HepG2 (cell line): ENCODE measurements at regions not wholly inside any gene's neighbourhood (a gene's known extent, or its start where the extent isn't known, plus 50 kb on each side); places are given as distances from the start of the nearest gene placed in this dataset.

Experiments used
- ATAC-seq: fragments of 200-7000 bp; cut with Tn5 transposase; 3 replicates; pipeline ENCODE4 v1.9.1; 2020; ENCODE audit warnings: mild to moderate bottlenecking, moderate library complexity
- BruUV-seq: library from RNA; stranded (reverse); fragments of 400-500 nt; replicated peaks from 2 replicates; lab custom pipeline; 2021; lab: Mats Ljungman, UMichigan
- CTCF ChIA-PET: fragments of 300-600 bp; formaldehyde crosslinking; extraction: SDS; loops from one replicate; lab custom pipeline; 2021; ENCODE audit warnings: low total read pairs, inconsistent platforms, low intra/inter-chr PET ratio; lab: Yijun Ruan, JAX
- POLR2A ChIA-PET: fragments of 350-600 bp; sonication (Branson Sonifier 250); formaldehyde crosslinking; loops from one replicate; lab custom pipeline; 2020; ENCODE audit warnings: antibody characterized with exemption, inconsistent platforms; lab: Yijun Ruan, JAX
- DNase-seq: peaks from one replicate; pipeline ENCODE4 v3.0.0-alpha.2; 2015; ENCODE audit warnings: low spot score
- FAIRE-seq: peaks from 3 replicates; lab custom pipeline; 2011; peaks lifted over from hg19 to GRCh38; lab: Jason Lieb, UNC
- H2AFZ ChIP-seq: one replicate; pipeline ENCODE4 v1.6.1; 2011; ENCODE audit warnings: low read length, inconsistent platforms
- H3K27ac ChIP-seq: fragments of 300-600 bp; 3 replicates; pipeline ENCODE4 v1.8.0; 2011; ENCODE audit warnings: mixed run types, mild to moderate bottlenecking, mixed read lengths, low read length, inconsistent platforms; ENCODE audit not compliant: insufficient read depth; ENCODE audit errors: extremely low read length
- H3K27me3 ChIP-seq, 2 experiments: fragments of 200-600 bp in 1 of 2; 2 replicates in 1 of 2; 3 replicates in 1 of 2; pipeline versions ENCODE4 v1.6.0 to v1.8.0; 2011; ENCODE audit warnings: low read length in 2 of 2, mild to moderate bottlenecking in 2 of 2, moderate library complexity in 2 of 2, inconsistent platforms in 1 of 2; ENCODE audit not compliant: insufficient read depth in 2 of 2, control insufficient read depth in 1 of 2
- H3K36me3 ChIP-seq, 2 experiments: fragments of 200-600 bp in 1 of 2; replicated peaks in 1 of 2; 2 replicates in 1 of 2; 3 replicates in 1 of 2; pipeline versions ENCODE4 v1.5.1 to v1.8.0; 2011; ENCODE audit warnings: low read length in 2 of 2, inconsistent platforms in 1 of 2; ENCODE audit not compliant: insufficient read depth in 2 of 2, control insufficient read depth in 1 of 2
- H3K4me1 ChIP-seq: 2 replicates; pipeline ENCODE4 v1.5.1; 2012; ENCODE audit warnings: low read length, inconsistent platforms; ENCODE audit not compliant: insufficient read depth
- H3K4me2 ChIP-seq: 2 replicates; pipeline ENCODE4 v1.6.0; 2011; ENCODE audit warnings: low read depth, low read length, inconsistent platforms
- H3K4me3 ChIP-seq, 3 experiments: fragments of 200-600 bp in 1 of 3; sonication (generic), shearing (Covaris generic) in 1 of 3; replicated peaks in 1 of 3; 2 replicates each; pipeline ENCODE4 v1.5.1; 2011 to 2016; ENCODE audit warnings: low read length in 3 of 3, inconsistent platforms in 2 of 3, low read depth in 2 of 3, mild to moderate bottlenecking in 2 of 3, control low read depth in 1 of 3, mixed read lengths in 1 of 3; ENCODE audit not compliant: insufficient read depth in 1 of 3
- H3K79me2 ChIP-seq: one replicate; pipeline ENCODE4 v1.6.1; 2011; ENCODE audit warnings: low read length, inconsistent platforms; ENCODE audit not compliant: insufficient read depth
- H3K9ac ChIP-seq: 2 replicates; pipeline ENCODE4 v1.6.0; 2011; ENCODE audit warnings: mild to moderate bottlenecking, low read depth, low read length, inconsistent platforms; ENCODE audit not compliant: insufficient read depth
- H3K9me3 ChIP-seq: 2 replicates; pipeline ENCODE4 v1.5.1; 2012; ENCODE audit warnings: mild to moderate bottlenecking, low read length
- H4K20me1 ChIP-seq: 2 replicates; pipeline ENCODE4 v1.6.0; 2011; ENCODE audit warnings: inconsistent platforms, mild to moderate bottlenecking, low read length, moderate library complexity; ENCODE audit not compliant: insufficient read depth
- E2F5 ChIP-seq: sonication (generic); formaldehyde crosslinking; conservative IDR thresholded peaks from 2 replicates; pipeline ENCODE4 v1.4.0; 2020; ENCODE audit warnings: missing genetic modification reagents
- GATA4 ChIP-seq: sonication (generic); IDR thresholded peaks from 2 replicates; pipeline ENCODE4 v1.6.1; 2016; ENCODE audit warnings: antibody characterized with exemption, low read depth, borderline replicate concordance
- GTF3A ChIP-seq: sonication (generic); formaldehyde crosslinking; conservative IDR thresholded peaks from 2 replicates; pipeline ENCODE4 v1.4.0; 2020; ENCODE audit warnings: mild to moderate bottlenecking, missing genetic modification reagents
- MAFF ChIP-seq: IDR thresholded peaks from 2 replicates; pipeline ENCODE4 v1.6.1; 2011; ENCODE audit warnings: low read depth, low read length, improper control_type of control experiment
- MAFK ChIP-seq, 2 experiments: IDR thresholded peaks in 1 of 2; conservative IDR thresholded peaks in 1 of 2; 2 replicates each; pipeline ENCODE4 v1.6.1; 2011; ENCODE audit warnings: improper control_type of control experiment in 2 of 2, low read length in 2 of 2
- SOX13 ChIP-seq, 3 experiments: fragments of 450-650 bp in 1 of 3; sonication (generic) in 1 of 3; formaldehyde crosslinking in 1 of 3; IDR thresholded peaks in 2 of 3; conservative IDR thresholded peaks in 1 of 3; 2 replicates each; pipeline versions ENCODE4 v1.5.0 to v1.6.1; 2016 to 2020; ENCODE audit warnings: antibody characterized with exemption in 1 of 3, mild to moderate bottlenecking in 1 of 3, missing compliant biosample characterization in 1 of 3, missing genetic modification reagents in 1 of 3, moderate library complexity in 1 of 3
- ZFY ChIP-seq: sonication (generic); formaldehyde crosslinking; IDR thresholded peaks from 2 replicates; pipeline ENCODE4 v1.4.0; 2020; ENCODE audit warnings: missing genetic modification reagents
- ZNF142 ChIP-seq: sonication (generic); formaldehyde crosslinking; IDR thresholded peaks from 2 replicates; pipeline ENCODE4 v1.4.0; 2020; ENCODE audit warnings: missing genetic modification reagents
- ZNF20 ChIP-seq: sonication (generic); formaldehyde crosslinking; IDR thresholded peaks from 2 replicates; pipeline ENCODE4 v1.4.0; 2020; ENCODE audit warnings: mild to moderate bottlenecking, moderate library complexity, missing genetic modification reagents
- ZNF501 ChIP-seq: sonication (generic); formaldehyde crosslinking; IDR thresholded peaks from 2 replicates; pipeline ENCODE4 v1.5.1; 2020; ENCODE audit warnings: mild to moderate bottlenecking, moderate library complexity, missing genetic modification reagents
- ZNF891 ChIP-seq: sonication (generic); formaldehyde crosslinking; IDR thresholded peaks from 2 replicates; pipeline ENCODE4 v1.5.0; 2020; ENCODE audit warnings: mild to moderate bottlenecking, missing genetic modification reagents
- WGBS: methylation state at CpG from one replicate; pipeline ENCODE4 v1.1.6; 2017; ENCODE audit warnings: low lambda C conversion rate; 5-methylcytosine and 5-hydroxymethylcytosine counted together
- in situ Hi-C: cut with HindIII; loops from 2 replicates; pipeline ENCODE4 v1.10.0; 2017; ENCODE audit warnings: low pct_unique_long_range_greater_than_20kb; ENCODE audit not compliant: extremely low pct_ligation_motif_present
- intact Hi-C: fragments of 100-400 bp; cut with micrococcal nuclease; formaldehyde crosslinking; loops from one replicate; pipeline ENCODE4 v1.10.0; 2022; ENCODE audit not compliant: unreplicated experiment

GRCh38 chr13:73467125-73467524, 408.3 kb downstream of the KLF5 start:
- Histone ChIP-seq H3K9ac (no peak overlapping the region), H3K27ac (no peak overlapping the region), H3K36me3 (no peaks in the 10 kb centered on the region), H3K9me3 (no peaks in the 10 kb centered on the region), H4K20me1 (no peaks in the 10 kb centered on the region), H3K4me2 (no peak overlapping the region), H3K4me3 (no peak overlapping the region), H3K79me2 (no peaks in the 10 kb centered on the region)
- DNase-seq (no peak), ATAC-seq (no peak), FAIRE-seq (no peak)
- POLR2A ChIA-PET = no interaction called here
- CTCF ChIA-PET = no interaction called here
- intact Hi-C loops = no loop called here
- BruUV-seq = no TSS peak
- no peak for TF ChIP-seq GTF3A (CRISPR knock-in tag)
- peak; percentile 63 to 87 for TF ChIP-seq MAFK (conservative IDR thresholded peaks at IDR 0.05 in 1 of 2, IDR thresholded peaks at IDR 0.05 in 1 of 2; ENCODE audit: low read length in 2 of 2)
- TF ChIP-seq MAFF = peak; percentile 77
- TF ChIP-seq, all 625 proteins: peak for 2
- H3K27me3 ChIP-seq = no peaks in the 10 kb centered on the region
- H3K4me1 ChIP-seq = no peaks in the 10 kb centered on the region
- H2AFZ ChIP-seq = no peak overlapping the region
- WGBS = 0% methylated on average over 1 of the region's 2 CpGs
- in situ Hi-C loops = no loop called here

GRCh38 chr13:73466561-73466960, 407.8 kb downstream of the KLF5 start:
- no peaks in the 10 kb centered on the region for H3K79me2 ChIP-seq
- H4K20me1 ChIP-seq = no peaks in the 10 kb centered on the region
- H3K36me3 ChIP-seq = no peaks in the 10 kb centered on the region
- no peak overlapping the region for H3K27ac ChIP-seq
- no peak for ATAC-seq
- no peak overlapping the region for H3K4me2 ChIP-seq
- DNase-seq = no peak
- ChIA-PET POLR2A (no interaction called here), CTCF (no interaction called here)
- intact Hi-C loops (no loop called here), in situ Hi-C loops (no loop called here)
- H3K9ac ChIP-seq = no peak overlapping the region
- H2AFZ ChIP-seq = no peak overlapping the region
- no peaks in the 10 kb centered on the region for H3K4me1 ChIP-seq
- FAIRE-seq = no peak
- H3K27me3 ChIP-seq = no peaks in the 10 kb centered on the region
- no TSS peak for BruUV-seq
- 0% methylated on average over 4 of the region's 4 CpGs for WGBS
- H3K9me3 ChIP-seq = no peaks in the 10 kb centered on the region
- no peak overlapping the region for H3K4me3 ChIP-seq
- TF ChIP-seq ZNF891 (CRISPR knock-in tag) = no peak
- no peak for TF ChIP-seq E2F5
- no peak for TF ChIP-seq ZFY (CRISPR knock-in tag)
- TF ChIP-seq ZNF20 = no peak
- TF ChIP-seq ZNF142 = no peak
- no peak for TF ChIP-seq SOX13 (IDR thresholded peaks at IDR 0.05)
- TF ChIP-seq SOX13 (CRISPR knock-in tag; conservative IDR thresholded peaks at IDR 0.05 in 1 of 2, IDR thresholded peaks at IDR 0.05 in 1 of 2) = no peak
- no peak for TF ChIP-seq GATA4
- no peak for TF ChIP-seq ZNF501
